H1 (cell line): ENCODE measurements at regions not wholly inside any gene's neighbourhood (a gene's known extent, or its start where the extent isn't known, plus 50 kb on each side); places are given as distances from the start of the nearest gene placed in this dataset.

Experiments used
- CTCF ChIA-PET: fragments of 300-600 bp; sonication (Branson Sonifier 250); formaldehyde crosslinking; loops from one replicate; lab custom pipeline; 2021; ENCODE audit not compliant: partially characterized antibody; lab: Charles Lee
- POLR2A ChIA-PET: fragments of 300-600 bp; sonication (Branson Sonifier 250); formaldehyde crosslinking; loops from one replicate; lab custom pipeline; 2021; ENCODE audit warnings: inconsistent platforms; ENCODE audit not compliant: partially characterized antibody; lab: Charles Lee
- DNase-seq, 2 experiments: peaks; one replicate each; pipeline versions ENCODE4 v3.0.0 to v3.0.0-alpha.2; 2010 to 2022; ENCODE audit warnings: low spot score in 2 of 2, low read depth in 1 of 2, mixed read lengths in 1 of 2
- FAIRE-seq: peaks from 2 replicates; lab custom pipeline; 2011; peaks lifted over from hg19 to GRCh38; lab: Jason Lieb, UNC
- H2AFZ ChIP-seq: 2 replicates; pipeline ENCODE4 v1.8.1; 2012; ENCODE audit warnings: low read length, inconsistent platforms
- H2AK5ac ChIP-seq: 2 replicates; pipeline ENCODE4 v1.6.1; 2013; ENCODE audit warnings: low read depth, low read length
- H2BK120ac ChIP-seq: replicated peaks from 2 replicates; pipeline ENCODE3; 2013; ENCODE audit warnings: low read depth, low read length, inconsistent platforms
- H2BK12ac ChIP-seq: 2 replicates; pipeline ENCODE4 v1.6.1; 2013; ENCODE audit warnings: low read depth, low read length
- H2BK15ac ChIP-seq: 2 replicates; pipeline ENCODE4 v1.6.1; 2013; ENCODE audit warnings: low read length
- H2BK20ac ChIP-seq: 2 replicates; pipeline ENCODE4 v1.6.1; 2013; ENCODE audit warnings: low read length
- H2BK5ac ChIP-seq: 2 replicates; pipeline ENCODE4 v1.6.1; 2013; ENCODE audit warnings: low read depth, low read length
- H3K14ac ChIP-seq: 2 replicates; pipeline ENCODE4 v1.6.1; 2013; ENCODE audit warnings: inconsistent platforms; ENCODE audit not compliant: insufficient read length
- H3K18ac ChIP-seq: 2 replicates; pipeline ENCODE4 v1.6.1; 2013; ENCODE audit warnings: low read length; ENCODE audit errors: extremely low read depth
- H3K23ac ChIP-seq: 2 replicates; pipeline ENCODE4 v1.6.1; 2013; ENCODE audit warnings: inconsistent platforms; ENCODE audit not compliant: insufficient read length
- H3K23me2 ChIP-seq: 2 replicates; pipeline ENCODE4 v1.6.1; 2013; ENCODE audit warnings: low read depth, low read length
- H3K27ac ChIP-seq: 2 replicates; pipeline ENCODE4 v1.6.1; 2011; ENCODE audit warnings: low read depth, low read length, inconsistent platforms
- H3K27me3 ChIP-seq, 4 experiments: replicated peaks in 1 of 4; 1 replicate in 1 of 4; 2 replicates in 3 of 4; pipeline versions ENCODE4 v1.6.1 to v1.8.1; 2011 to 2013; ENCODE audit warnings: low read length in 3 of 4, mild to moderate bottlenecking in 3 of 4, inconsistent platforms in 2 of 4, mixed read lengths in 2 of 4, moderate library complexity in 1 of 4; ENCODE audit not compliant: control insufficient read depth in 3 of 4, insufficient read depth in 3 of 4; ENCODE audit errors: extremely low read depth in 1 of 4
- H3K36me3 ChIP-seq, 4 experiments: 2 replicates each; pipeline versions ENCODE4 v1.6.1 to v1.8.1; 2011 to 2013; ENCODE audit warnings: mild to moderate bottlenecking in 4 of 4, low read length in 3 of 4, moderate library complexity in 2 of 4, control low read depth in 1 of 4, inconsistent platforms in 1 of 4; ENCODE audit not compliant: insufficient read depth in 4 of 4, control insufficient read depth in 2 of 4
- H3K4ac ChIP-seq: replicated peaks from 2 replicates; pipeline ENCODE3; 2013; ENCODE audit warnings: low read length, low read depth, mixed read lengths, inconsistent platforms; ENCODE audit not compliant: insufficient read length
- H3K4me1 ChIP-seq, 4 experiments: replicated peaks in 1 of 4; 1 replicate in 1 of 4; 2 replicates in 3 of 4; pipeline versions ENCODE4 v1.6.1 to v1.8.1; 2011 to 2013; ENCODE audit warnings: low read length in 3 of 4, inconsistent platforms in 2 of 4, mixed read lengths in 1 of 4; ENCODE audit not compliant: insufficient read depth in 4 of 4, control insufficient read depth in 3 of 4
- H3K4me2 ChIP-seq, 2 experiments: 2 replicates each; pipeline versions ENCODE4 v1.6.1 to v1.8.1; 2011 to 2013; ENCODE audit warnings: low read depth in 2 of 2, low read length in 2 of 2, control low read depth in 1 of 2, inconsistent platforms in 1 of 2, mild to moderate bottlenecking in 1 of 2; ENCODE audit not compliant: insufficient read depth in 1 of 2
- H3K4me3 ChIP-seq, 4 experiments: fragments of 200-600, 300-600 bp in 1 of 4; sonication (generic), shearing (Covaris generic), sonication (Bioruptor Twin) in 1 of 4; 2 replicates each; pipeline versions ENCODE4 v1.5.1 to v1.8.1; 2011 to 2016; ENCODE audit warnings: low read length in 4 of 4, low read depth in 3 of 4, control low read depth in 2 of 4, inconsistent platforms in 2 of 4, mild to moderate bottlenecking in 2 of 4, mixed read lengths in 1 of 4, moderate library complexity in 1 of 4; ENCODE audit not compliant: insufficient read depth in 2 of 4; ENCODE audit errors: extremely low read depth in 1 of 4
- H3K56ac ChIP-seq: replicated peaks from 2 replicates; pipeline ENCODE3; 2013; ENCODE audit warnings: low read depth, mild to moderate bottlenecking, mixed read lengths, low read length, inconsistent platforms; ENCODE audit not compliant: insufficient read length
- H3K79me1 ChIP-seq: 2 replicates; pipeline ENCODE4 v1.6.1; 2013; ENCODE audit warnings: low read depth, low read length, control low read depth
- H3K79me2 ChIP-seq, 2 experiments: 2 replicates each; pipeline versions ENCODE4 v1.6.1 to v1.8.1; 2012 to 2013; ENCODE audit warnings: low read length in 2 of 2, mild to moderate bottlenecking in 2 of 2, inconsistent platforms in 1 of 2; ENCODE audit not compliant: insufficient read depth in 2 of 2, control insufficient read depth in 1 of 2
- H3K9ac ChIP-seq, 4 experiments: replicated peaks in 1 of 4; 1 replicate in 1 of 4; 2 replicates in 3 of 4; pipeline versions ENCODE4 v1.6.1 to v1.8.1; 2011 to 2013; ENCODE audit warnings: low read depth in 3 of 4, low read length in 3 of 4, control low read depth in 2 of 4, mild to moderate bottlenecking in 2 of 4, moderate library complexity in 2 of 4, inconsistent platforms in 1 of 4; ENCODE audit errors: extremely low read depth in 1 of 4
- H3K9me3 ChIP-seq, 2 experiments: 2 replicates each; pipeline versions ENCODE4 v1.6.1 to v1.8.1; 2012 to 2013; ENCODE audit warnings: mild to moderate bottlenecking in 2 of 2, moderate library complexity in 2 of 2, control low read depth in 1 of 2, inconsistent platforms in 1 of 2, low read depth in 1 of 2, low read length in 1 of 2, mixed read lengths in 1 of 2; ENCODE audit not compliant: insufficient read depth in 2 of 2
- H4K20me1 ChIP-seq, 2 experiments: replicated peaks in 1 of 2; 2 replicates each; pipeline versions ENCODE3 to v1.8.1; 2011 to 2013; ENCODE audit warnings: inconsistent platforms in 2 of 2, low read length in 2 of 2, mild to moderate bottlenecking in 1 of 2; ENCODE audit not compliant: insufficient read depth in 2 of 2, control insufficient read depth in 1 of 2
- H4K5ac ChIP-seq: 2 replicates; pipeline ENCODE4 v1.6.1; 2013; ENCODE audit warnings: low read length, low read depth, mixed read lengths, inconsistent platforms; ENCODE audit not compliant: insufficient read length
- H4K8ac ChIP-seq: 2 replicates; pipeline ENCODE4 v1.8.0; 2013; ENCODE audit warnings: mild to moderate bottlenecking, moderate library complexity, low read length, inconsistent platforms; ENCODE audit not compliant: insufficient read depth; ENCODE audit errors: extremely low read depth
- H4K91ac ChIP-seq: replicated peaks from 2 replicates; pipeline ENCODE3; 2013; ENCODE audit warnings: low read length, mixed read lengths, inconsistent platforms; ENCODE audit not compliant: insufficient read length
- WGBS, 2 experiments: shearing (Covaris generic) in 1 of 2; methylation state at CpG; one replicate each; pipeline versions ENCODE4 v1.1.6 to v1.1.7; 2013 to 2015; ENCODE audit warnings: low lambda C conversion rate in 2 of 2, mixed read lengths in 2 of 2, inconsistent platforms in 1 of 2, low coverage in 1 of 2, missing lambda C conversion rate in 1 of 2; ENCODE audit not compliant: insufficient replicate concordance in 2 of 2, insufficient coverage in 1 of 2, insufficient read length in 1 of 2; ENCODE audit errors: extremely low coverage in 1 of 2, missing lambda C conversion rate in 1 of 2; 5-methylcytosine and 5-hydroxymethylcytosine counted together
- TF ChIP-seq, protein P1 (sequence below): IDR thresholded peaks from 2 replicates; pipeline ENCODE4 v1.6.1; 2012; ENCODE audit warnings: inconsistent platforms

DNA sequence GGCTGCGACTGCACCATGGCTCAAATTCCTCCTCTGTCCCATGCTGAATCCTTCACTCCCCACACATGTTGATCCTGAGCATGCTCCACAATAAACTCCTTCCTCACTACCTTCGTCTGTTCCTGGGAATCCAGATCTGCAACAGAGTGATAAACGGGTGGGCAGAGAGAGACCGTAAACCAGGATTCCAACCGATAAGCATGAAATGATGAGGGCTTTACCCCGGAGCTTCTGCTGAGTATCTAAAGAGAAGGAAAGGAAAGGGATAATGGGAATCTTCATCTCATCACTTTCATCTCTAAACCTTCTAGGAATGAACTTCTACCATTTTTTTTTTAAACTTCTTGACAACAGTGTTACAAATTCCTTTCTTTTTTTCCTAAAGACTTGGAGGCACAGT, 329.3 kb upstream of the TNP1 start:
- Histone ChIP-seq H3K4me2 (no peak overlapping the region), H3K27me3 (no peaks in the 10 kb centered on the region), H4K5ac (no peak overlapping the region), H3K79me1 (no peaks in the 10 kb centered on the region), H3K36me3 (no peaks in the 10 kb centered on the region), H3K18ac (no peak overlapping the region), H4K20me1 (no peaks in the 10 kb centered on the region), H3K4ac (no peak overlapping the region), H4K8ac (peak overlapping the region; percentile 15; the same call in 1 of the 2 replicates), H3K14ac (no peak overlapping the region), H2BK5ac (no peak overlapping the region), H3K23me2 (no peaks in the 10 kb centered on the region), H2BK12ac (no peak overlapping the region), H3K27ac (no peak overlapping the region), H3K9me3 (no peaks in the 10 kb centered on the region), H3K56ac (no peak overlapping the region), H3K9ac (no peak overlapping the region), H3K4me3 (no peak overlapping the region), H4K91ac (no peak overlapping the region), H2AK5ac (no peak overlapping the region), H3K79me2 (no peaks in the 10 kb centered on the region), H3K23ac (no peak overlapping the region), H3K4me1 (no peaks in the 10 kb centered on the region), H2BK120ac (no peak overlapping the region), H2BK15ac (no peak overlapping the region), H2AFZ (no peak overlapping the region), H2BK20ac (no peak overlapping the region)
- DNase-seq: no peak
- WGBS, 2 experiments: 95% methylated on average over 6 of the region's 6 CpGs; no CpG with 5 or more reads in 1 of the 2 experiments
- POLR2A ChIA-PET: no interaction called here
- TF ChIP-seq, protein P1, sequence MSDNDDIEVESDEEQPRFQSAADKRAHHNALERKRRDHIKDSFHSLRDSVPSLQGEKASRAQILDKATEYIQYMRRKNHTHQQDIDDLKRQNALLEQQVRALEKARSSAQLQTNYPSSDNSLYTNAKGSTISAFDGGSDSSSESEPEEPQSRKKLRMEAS: no peak
- CTCF ChIA-PET: interaction anchor here (0.7 to 1.3 kb wide), 3 partner anchors 23 to 509 kb away, joined by 3 to 4 read pairs (median 4); no protein-coding TSS in a partner anchor
- no peak for FAIRE-seq
